ENCODE measurements at regions not wholly inside any gene's neighbourhood (a gene's known extent, or its start where the extent isn't known, plus 50 kb on each side); places are given as distances from the start of the nearest gene placed in this dataset.

GRCh38 chr2:187158452-187158851 is 289.6 kb downstream of the CALCRL start:
- Histone ChIP-seq H3K4me3 (ENCODE audit: low read length in 3 of 3) (no peak overlapping the region), H3K9me3 (ENCODE audit: control insufficient read depth in 2 of 3, insufficient read depth in 1 of 3, low read length in 3 of 3) (peaks cover 0 to 17% (median 0%) of the 10 kb centered on the region in 3 donors), H3K27ac (ENCODE audit: low read depth in 2 of 2, low read length in 2 of 2) (no peak overlapping the region), H3K4me1 (ENCODE audit: control insufficient read depth in 2 of 3, insufficient read depth in 2 of 3, low read depth in 1 of 3, low read length in 3 of 3) (no peaks in the 10 kb centered on the region), H3K9ac (ENCODE audit: low read length in 3 of 3) (no peak overlapping the region), H3K27me3 (ENCODE audit: control insufficient read depth, insufficient read depth, low read length) (no peaks in the 10 kb centered on the region), H3K36me3 (ENCODE audit: control insufficient read depth in 2 of 3, insufficient read depth in 3 of 3, low read length in 3 of 3) (no peaks in the 10 kb centered on the region)
- TF ChIP-seq CTCF (IDR thresholded peaks at IDR 0.05; ENCODE audit: borderline replicate concordance, extremely low read depth, insufficient read depth): no peak
- DNase-seq: no peak
- no peak for FAIRE-seq
- intact Hi-C loops (cut with DNase I): no loop called here

GRCh38 chr2:187157046-187157445 is 291.0 kb downstream of the CALCRL start:
- no peak overlapping the region for H3K9ac ChIP-seq (ENCODE audit: low read length in 3 of 3)
- no peak overlapping the region for H3K27ac ChIP-seq (ENCODE audit: low read depth in 2 of 2, low read length in 2 of 2)
- H3K36me3 ChIP-seq (ENCODE audit: control insufficient read depth in 2 of 3, insufficient read depth in 3 of 3, low read length in 3 of 3): no peaks in the 10 kb centered on the region
- H3K27me3 ChIP-seq (ENCODE audit: control insufficient read depth, insufficient read depth, low read length): no peaks in the 10 kb centered on the region
- intact Hi-C loops (cut with DNase I): no loop called here
- FAIRE-seq (no peak), DNase-seq (no peak)
- no peak for TF ChIP-seq CTCF (IDR thresholded peaks at IDR 0.05; ENCODE audit: borderline replicate concordance, extremely low read depth, insufficient read depth)
- H3K4me1 ChIP-seq (ENCODE audit: control insufficient read depth in 2 of 3, insufficient read depth in 2 of 3, low read depth in 1 of 3, low read length in 3 of 3): no peaks in the 10 kb centered on the region
- no peak overlapping the region for H3K4me3 ChIP-seq (ENCODE audit: low read length in 3 of 3)
- H3K9me3 ChIP-seq (ENCODE audit: control insufficient read depth in 2 of 3, insufficient read depth in 1 of 3, low read length in 3 of 3): peaks cover 0 to 17% (median 0%) of the 10 kb centered on the region in 3 donors

- FAIRE-seq: no peak
- TF ChIP-seq CTCF (IDR thresholded peaks at IDR 0.05; ENCODE audit: borderline replicate concordance, extremely low read depth, insufficient read depth): no peak
These were observed 292.6 kb downstream of the CALCRL start for GRCh38 chr2:187155476-187155875.

GRCh38 chr2:187150670-187151069 is 297.4 kb downstream of the CALCRL start:
- no peaks in the 10 kb centered on the region for H3K4me1 ChIP-seq (ENCODE audit: control insufficient read depth in 2 of 3, insufficient read depth in 2 of 3, low read depth in 1 of 3, low read length in 3 of 3)
- H3K27ac ChIP-seq (ENCODE audit: low read depth in 2 of 2, low read length in 2 of 2): no peak overlapping the region
- no peak for FAIRE-seq
- H3K36me3 ChIP-seq (ENCODE audit: control insufficient read depth in 2 of 3, insufficient read depth in 3 of 3, low read length in 3 of 3): no peaks in the 10 kb centered on the region
- no peak overlapping the region for H3K9ac ChIP-seq (ENCODE audit: low read length in 3 of 3)
- no peak for TF ChIP-seq CTCF (IDR thresholded peaks at IDR 0.05; ENCODE audit: borderline replicate concordance, extremely low read depth, insufficient read depth)
- H3K4me3 ChIP-seq (ENCODE audit: low read length in 3 of 3): no peak overlapping the region
- no peaks in the 10 kb centered on the region for H3K27me3 ChIP-seq (ENCODE audit: control insufficient read depth, insufficient read depth, low read length)
- DNase-seq: no peak
- peaks cover 0 to 7% (median 0%) of the 10 kb centered on the region in 3 donors for H3K9me3 ChIP-seq (ENCODE audit: control insufficient read depth in 2 of 3, insufficient read depth in 1 of 3, low read length in 3 of 3)
- intact Hi-C loops (cut with DNase I): no loop called here

More at GRCh38 chr2:187155476-187155875, 292.6 kb downstream of the CALCRL start:
- H3K9ac ChIP-seq (ENCODE audit: low read length in 3 of 3): no peak overlapping the region
- intact Hi-C loops (cut with DNase I): no loop called here
- H3K36me3 ChIP-seq (ENCODE audit: control insufficient read depth in 2 of 3, insufficient read depth in 3 of 3, low read length in 3 of 3): no peaks in the 10 kb centered on the region
- no peaks in the 10 kb centered on the region for H3K4me1 ChIP-seq (ENCODE audit: control insufficient read depth in 2 of 3, insufficient read depth in 2 of 3, low read depth in 1 of 3, low read length in 3 of 3)
- no peak overlapping the region for H3K4me3 ChIP-seq (ENCODE audit: low read length in 3 of 3)
- H3K27me3 ChIP-seq (ENCODE audit: control insufficient read depth, insufficient read depth, low read length): no peaks in the 10 kb centered on the region
- H3K27ac ChIP-seq (ENCODE audit: low read depth in 2 of 2, low read length in 2 of 2): no peak overlapping the region
- no peak for DNase-seq
- H3K9me3 ChIP-seq (ENCODE audit: control insufficient read depth in 2 of 3, insufficient read depth in 1 of 3, low read length in 3 of 3): peaks cover 0 to 17% (median 0%) of the 10 kb centered on the region in 3 donors

All from kidney (tissue), 13 donors.